PC-3 (cell line): ENCODE measurements at regions not wholly inside any gene's neighbourhood (a gene's known extent, or its start where the extent isn't known, plus 50 kb on each side); places are given as distances from the start of the nearest gene placed in this dataset.

ENCODE experiments used
- EZH2 ChIP-seq: fragments of 300-600 bp; sonication (generic); IDR thresholded peaks from one replicate; pipeline ENCODE4 v1.6.1; 2017; ENCODE audit warnings: antibody characterized with exemption, mild to moderate bottlenecking, low read length; ENCODE audit not compliant: unreplicated experiment
- TF ChIP-seq, protein P1 (sequence below): fragments of 300-600 bp; sonication (generic); conservative IDR thresholded peaks from 2 replicates; pipeline ENCODE4 v1.5.1; 2017; ENCODE audit warnings: antibody characterized with exemption, low read depth, mild to moderate bottlenecking, low read length

DNA sequence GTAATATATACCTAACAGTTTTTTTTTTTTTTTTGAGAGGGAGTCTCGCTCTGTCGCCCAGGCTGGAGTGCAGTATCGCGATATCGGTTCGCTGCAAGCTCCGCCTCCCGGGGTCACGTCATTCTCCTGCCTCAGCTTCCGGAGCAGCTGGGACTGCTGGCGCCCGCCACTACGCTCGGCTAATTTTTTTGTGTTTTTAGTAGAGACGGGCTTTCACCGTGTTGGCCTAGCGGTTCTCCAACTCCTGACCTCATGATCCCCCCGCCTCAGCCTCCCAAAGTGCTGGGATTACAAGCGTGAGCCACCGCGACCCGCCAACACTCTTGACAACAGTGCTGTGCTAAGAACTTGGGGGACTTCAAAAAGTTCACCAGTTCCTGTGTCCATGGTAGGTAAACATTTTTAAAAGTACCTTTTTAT is 63.5 kb downstream of the FOXG1 start:
- TF ChIP-seq, protein P1, sequence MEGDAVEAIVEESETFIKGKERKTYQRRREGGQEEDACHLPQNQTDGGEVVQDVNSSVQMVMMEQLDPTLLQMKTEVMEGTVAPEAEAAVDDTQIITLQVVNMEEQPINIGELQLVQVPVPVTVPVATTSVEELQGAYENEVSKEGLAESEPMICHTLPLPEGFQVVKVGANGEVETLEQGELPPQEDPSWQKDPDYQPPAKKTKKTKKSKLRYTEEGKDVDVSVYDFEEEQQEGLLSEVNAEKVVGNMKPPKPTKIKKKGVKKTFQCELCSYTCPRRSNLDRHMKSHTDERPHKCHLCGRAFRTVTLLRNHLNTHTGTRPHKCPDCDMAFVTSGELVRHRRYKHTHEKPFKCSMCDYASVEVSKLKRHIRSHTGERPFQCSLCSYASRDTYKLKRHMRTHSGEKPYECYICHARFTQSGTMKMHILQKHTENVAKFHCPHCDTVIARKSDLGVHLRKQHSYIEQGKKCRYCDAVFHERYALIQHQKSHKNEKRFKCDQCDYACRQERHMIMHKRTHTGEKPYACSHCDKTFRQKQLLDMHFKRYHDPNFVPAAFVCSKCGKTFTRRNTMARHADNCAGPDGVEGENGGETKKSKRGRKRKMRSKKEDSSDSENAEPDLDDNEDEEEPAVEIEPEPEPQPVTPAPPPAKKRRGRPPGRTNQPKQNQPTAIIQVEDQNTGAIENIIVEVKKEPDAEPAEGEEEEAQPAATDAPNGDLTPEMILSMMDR = no peak
- TF ChIP-seq EZH2 = no peak
